ENCODE measurements at regions not wholly inside any gene's neighbourhood (a gene's known extent, or its start where the extent isn't known, plus 50 kb on each side); places are given as distances from the start of the nearest gene placed in this dataset.

GRCh38 chr3:166223120-166223519, 385.9 kb upstream of the BCHE start:
- Histone ChIP-seq H3K27me3 (replicated peaks; ENCODE audit: insufficient read depth) (no peaks in the 10 kb centered on the region), H3K4me1 (replicated peaks) (no peaks in the 10 kb centered on the region), H3K36me3 (no peaks in the 10 kb centered on the region), H3K4me3 (no peak overlapping the region), H3K9me3 (no peaks in the 10 kb centered on the region), H3K27ac (no peak overlapping the region)
- TF ChIP-seq, protein P1, sequence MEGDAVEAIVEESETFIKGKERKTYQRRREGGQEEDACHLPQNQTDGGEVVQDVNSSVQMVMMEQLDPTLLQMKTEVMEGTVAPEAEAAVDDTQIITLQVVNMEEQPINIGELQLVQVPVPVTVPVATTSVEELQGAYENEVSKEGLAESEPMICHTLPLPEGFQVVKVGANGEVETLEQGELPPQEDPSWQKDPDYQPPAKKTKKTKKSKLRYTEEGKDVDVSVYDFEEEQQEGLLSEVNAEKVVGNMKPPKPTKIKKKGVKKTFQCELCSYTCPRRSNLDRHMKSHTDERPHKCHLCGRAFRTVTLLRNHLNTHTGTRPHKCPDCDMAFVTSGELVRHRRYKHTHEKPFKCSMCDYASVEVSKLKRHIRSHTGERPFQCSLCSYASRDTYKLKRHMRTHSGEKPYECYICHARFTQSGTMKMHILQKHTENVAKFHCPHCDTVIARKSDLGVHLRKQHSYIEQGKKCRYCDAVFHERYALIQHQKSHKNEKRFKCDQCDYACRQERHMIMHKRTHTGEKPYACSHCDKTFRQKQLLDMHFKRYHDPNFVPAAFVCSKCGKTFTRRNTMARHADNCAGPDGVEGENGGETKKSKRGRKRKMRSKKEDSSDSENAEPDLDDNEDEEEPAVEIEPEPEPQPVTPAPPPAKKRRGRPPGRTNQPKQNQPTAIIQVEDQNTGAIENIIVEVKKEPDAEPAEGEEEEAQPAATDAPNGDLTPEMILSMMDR (IDR thresholded peaks at IDR 0.05) = no peak
- TF ChIP-seq POLR2A (IDR thresholded peaks at IDR 0.05) (no peak), POLR2AphosphoS5 (IDR thresholded peaks at IDR 0.05) (no peak)
- no peak for DNase-seq (ENCODE audit: low spot score)
- intact Hi-C loops (cut with DNase I) = no loop called here
- WGBS = 71% methylated on average over 3 of the region's 3 CpGs

DNA sequence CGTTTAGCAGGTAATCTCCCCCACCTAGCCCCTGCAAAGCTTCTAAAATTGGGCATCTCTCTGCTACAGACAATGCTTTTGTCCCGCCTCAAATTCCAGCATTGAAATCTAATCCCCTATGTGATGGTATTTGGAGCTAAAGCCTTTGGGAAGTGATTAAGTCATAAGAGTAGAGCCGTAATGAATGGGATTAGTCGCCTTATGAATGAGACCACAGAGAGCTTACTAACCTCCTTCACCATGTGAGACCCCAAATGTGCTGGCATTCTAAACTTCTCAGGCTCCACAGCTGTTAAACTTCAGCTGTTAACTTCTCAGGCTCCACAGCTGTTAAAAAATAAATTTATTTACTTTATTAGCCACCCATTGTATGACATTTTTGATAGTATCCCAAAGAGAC, 374.2 kb upstream of the BCHE start:
- 81% methylated on average over 4 of the region's 4 CpGs for WGBS
- intact Hi-C loops (cut with DNase I) = no loop called here
- Histone ChIP-seq H3K27me3 (replicated peaks; ENCODE audit: insufficient read depth) (no peaks in the 10 kb centered on the region), H3K36me3 (no peaks in the 10 kb centered on the region), H3K4me3 (no peak overlapping the region), H3K9me3 (no peaks in the 10 kb centered on the region), H3K4me1 (replicated peaks) (no peaks in the 10 kb centered on the region), H3K27ac (no peak overlapping the region)
- DNase-seq (ENCODE audit: low spot score) = no peak
- TF ChIP-seq POLR2AphosphoS5 (IDR thresholded peaks at IDR 0.05) (no peak), POLR2A (IDR thresholded peaks at IDR 0.05) (no peak)
- TF ChIP-seq, protein P1 (IDR thresholded peaks at IDR 0.05) = no peak

DNA sequence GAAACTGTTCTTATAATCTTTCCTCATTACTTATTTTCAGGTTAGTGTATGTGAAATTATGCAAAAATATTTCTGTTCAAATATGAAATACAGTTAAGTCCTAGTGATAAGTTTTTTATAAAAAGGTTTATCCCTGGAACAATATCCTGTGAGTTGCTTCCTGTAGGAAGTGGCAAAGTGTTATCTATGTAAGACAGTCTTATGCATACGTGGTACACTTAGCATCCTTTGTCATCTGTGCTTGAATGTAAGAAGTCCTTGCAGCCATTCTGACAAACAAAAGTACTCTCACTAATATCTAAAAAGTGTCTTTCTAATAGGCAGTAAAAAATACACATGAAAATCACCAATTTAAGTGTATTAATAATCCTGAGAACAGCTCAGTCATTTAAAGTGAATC, 372.5 kb upstream of the BCHE start:
- H3K4me1 ChIP-seq (replicated peaks) = no peaks in the 10 kb centered on the region
- H3K4me3 ChIP-seq = no peak overlapping the region
- H3K27me3 ChIP-seq (replicated peaks; ENCODE audit: insufficient read depth) = no peaks in the 10 kb centered on the region
- no peak for TF ChIP-seq POLR2A (IDR thresholded peaks at IDR 0.05)
- TF ChIP-seq, protein P1 (IDR thresholded peaks at IDR 0.05) = no peak
- no peak for TF ChIP-seq POLR2AphosphoS5 (IDR thresholded peaks at IDR 0.05)
- DNase-seq (ENCODE audit: low spot score) = no peak
- no peak overlapping the region for H3K27ac ChIP-seq
- H3K36me3 ChIP-seq = no peaks in the 10 kb centered on the region
- no peaks in the 10 kb centered on the region for H3K9me3 ChIP-seq
- intact Hi-C loops (cut with DNase I) = no loop called here
- WGBS = 61% methylated on average over 1 of the region's 1 CpG

GRCh38 chr3:166205158-166205557, 367.9 kb upstream of the BCHE start:
- Histone ChIP-seq H3K9me3 (no peaks in the 10 kb centered on the region), H3K27me3 (replicated peaks; ENCODE audit: insufficient read depth) (no peaks in the 10 kb centered on the region), H3K36me3 (no peaks in the 10 kb centered on the region), H3K4me1 (replicated peaks) (no peaks in the 10 kb centered on the region), H3K4me3 (no peak overlapping the region), H3K27ac (no peak overlapping the region)
- intact Hi-C loops (cut with DNase I) = no loop called here
- no peak for DNase-seq (ENCODE audit: low spot score)
- TF ChIP-seq POLR2A (IDR thresholded peaks at IDR 0.05) (no peak), POLR2AphosphoS5 (IDR thresholded peaks at IDR 0.05) (no peak)
- TF ChIP-seq, protein P1 (IDR thresholded peaks at IDR 0.05) = no peak
- WGBS = 48% methylated on average over 7 of the region's 7 CpGs

GRCh38 chr3:166201476-166201875, 364.3 kb upstream of the BCHE start:
- Histone ChIP-seq H3K27ac (no peak overlapping the region), H3K4me3 (no peak overlapping the region), H3K36me3 (no peaks in the 10 kb centered on the region), H3K27me3 (replicated peaks; ENCODE audit: insufficient read depth) (no peaks in the 10 kb centered on the region), H3K4me1 (replicated peaks) (no peaks in the 10 kb centered on the region), H3K9me3 (no peaks in the 10 kb centered on the region)
- intact Hi-C loops (cut with DNase I) = no loop called here
- TF ChIP-seq POLR2AphosphoS5 (IDR thresholded peaks at IDR 0.05) (no peak), POLR2A (IDR thresholded peaks at IDR 0.05) (no peak)
- TF ChIP-seq, protein P1 (IDR thresholded peaks at IDR 0.05) = no peak
- WGBS = 56% methylated on average over 3 of the region's 3 CpGs
- no peak for DNase-seq (ENCODE audit: low spot score)

All from prostate gland (tissue), 2 donors.